Transverse colon (tissue), 4 donors: ENCODE measurements at regions not wholly inside any gene's neighbourhood (a gene's known extent, or its start where the extent isn't known, plus 50 kb on each side); places are given as distances from the start of the nearest gene placed in this dataset.

Experiments used
- DNase-seq: peaks from one replicate; pipeline ENCODE4 v3.0.0-alpha.2; 2019
- H3K27ac ChIP-seq, 4 donors: fragments of 200-600 bp; sonication (generic); 2 replicates each; pipeline ENCODE4 v1.5.1; 2016 to 2018; ENCODE audit warnings: inconsistent platforms in 4 of 4
- H3K27me3 ChIP-seq: fragments of 200-600 bp; sonication (generic); 2 replicates; pipeline ENCODE4 v1.5.1; 2017; ENCODE audit warnings: inconsistent platforms
- H3K36me3 ChIP-seq, 4 donors: fragments of 200-600 bp; sonication (generic); 2 replicates each; pipeline ENCODE4 v1.5.1; 2017 to 2019; ENCODE audit warnings: inconsistent platforms in 4 of 4
- H3K4me1 ChIP-seq, 4 donors: fragments of 200-600 bp; sonication (generic); 2 replicates each; pipeline ENCODE4 v1.5.1; 2017 to 2020; ENCODE audit warnings: inconsistent platforms in 4 of 4
- H3K4me3 ChIP-seq, 4 donors: fragments of 200-600 bp; sonication (generic); 1 replicate in 1 of 4; 2 replicates in 3 of 4; pipeline versions ENCODE4 v1.5.1 to v1.6.1; 2017 to 2019; ENCODE audit warnings: inconsistent platforms in 4 of 4
- H3K9me3 ChIP-seq, 2 donors: fragments of 200-600 bp; sonication (generic); 2 replicates each; pipeline ENCODE4 v1.5.1; 2017 to 2019; ENCODE audit warnings: inconsistent platforms in 2 of 2
- EP300 ChIP-seq: sonication (generic); formaldehyde crosslinking; IDR thresholded peaks from one replicate; pipeline ENCODE4 v1.6.1; 2017; ENCODE audit warnings: antibody characterized with exemption, low read depth
- POLR2A ChIP-seq: fragments of 450-650 bp; IDR thresholded peaks from one replicate; pipeline ENCODE4 v1.6.1; 2016; ENCODE audit warnings: antibody characterized with exemption, mild to moderate bottlenecking, moderate library complexity
- POLR2AphosphoS5 ChIP-seq, 3 donors: sonication (generic); formaldehyde crosslinking; IDR thresholded peaks; one replicate each; pipeline ENCODE4 v1.6.1; 2016; ENCODE audit warnings: antibody characterized with exemption in 3 of 3
- WGBS, 2 donors: methylation state at CpG; one replicate each; pipeline ENCODE4 v1.1.5; 2018; ENCODE audit warnings: low coverage in 1 of 2; 5-methylcytosine and 5-hydroxymethylcytosine counted together
- in situ Hi-C, 4 donors: fragments of 200-750 bp; cut with MboI; loops; one replicate each; pipeline versions ENCODE4 v1.15.0 to v1.15.1; 2017; ENCODE audit warnings: low sequenced_read_pairs in 3 of 4, low pct_ligation_motif_present in 1 of 4, low pct_unique_long_range_greater_than_20kb in 1 of 4
- intact Hi-C: fragments of 100-400 bp; cut with DNase I; formaldehyde crosslinking; loops from one replicate; pipeline ENCODE4 v1.15.1; 2023; ENCODE audit warnings: low total_unique reads
- TF ChIP-seq, protein P1 (sequence below), 5 experiments: fragments of 200-600 bp in 3 of 5; fragments of 450-650 bp in 2 of 5; sonication (generic) in 3 of 5; IDR thresholded peaks; 1 replicate in 2 of 5; 2 replicates in 3 of 5; pipeline ENCODE4 v1.5.1; 2016 to 2017; ENCODE audit warnings: antibody characterized with exemption in 5 of 5, inconsistent platforms in 3 of 5, mild to moderate bottlenecking in 2 of 5, moderate library complexity in 1 of 5

DNA sequence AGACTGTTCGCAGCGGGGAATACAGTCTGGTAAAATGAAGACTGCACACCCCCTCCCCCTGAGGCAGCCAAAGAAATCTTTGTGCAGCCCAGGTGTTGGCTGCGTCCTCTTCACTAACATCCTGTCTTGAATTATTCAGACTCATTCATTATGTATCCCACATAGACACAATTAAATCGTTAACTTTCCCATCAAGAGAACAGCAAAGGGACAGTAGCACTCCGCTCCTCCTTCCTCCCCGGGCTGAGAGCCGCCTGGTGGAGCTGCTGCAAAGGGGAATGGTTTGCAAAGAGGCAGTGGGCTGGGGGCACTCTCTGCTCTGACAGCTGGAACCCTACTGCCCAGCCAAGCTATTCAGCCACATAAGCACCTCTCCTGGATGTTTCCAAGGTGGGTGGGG is 290.0 kb upstream of the SOX9 start:
- no peak overlapping the region for H3K27ac ChIP-seq
- H3K9me3 ChIP-seq: no peaks in the 10 kb centered on the region
- intact Hi-C loops: no loop called here
- no peak overlapping the region for H3K4me3 ChIP-seq
- WGBS, 2 donors: 45 to 61% methylated on average over 5 to 7 of the region's 7 CpGs
- H3K27me3 ChIP-seq: no peaks in the 10 kb centered on the region
- TF ChIP-seq POLR2A: no peak
- TF ChIP-seq POLR2AphosphoS5 (IDR thresholded peaks at IDR 0.05): no peak
- TF ChIP-seq, protein P1, sequence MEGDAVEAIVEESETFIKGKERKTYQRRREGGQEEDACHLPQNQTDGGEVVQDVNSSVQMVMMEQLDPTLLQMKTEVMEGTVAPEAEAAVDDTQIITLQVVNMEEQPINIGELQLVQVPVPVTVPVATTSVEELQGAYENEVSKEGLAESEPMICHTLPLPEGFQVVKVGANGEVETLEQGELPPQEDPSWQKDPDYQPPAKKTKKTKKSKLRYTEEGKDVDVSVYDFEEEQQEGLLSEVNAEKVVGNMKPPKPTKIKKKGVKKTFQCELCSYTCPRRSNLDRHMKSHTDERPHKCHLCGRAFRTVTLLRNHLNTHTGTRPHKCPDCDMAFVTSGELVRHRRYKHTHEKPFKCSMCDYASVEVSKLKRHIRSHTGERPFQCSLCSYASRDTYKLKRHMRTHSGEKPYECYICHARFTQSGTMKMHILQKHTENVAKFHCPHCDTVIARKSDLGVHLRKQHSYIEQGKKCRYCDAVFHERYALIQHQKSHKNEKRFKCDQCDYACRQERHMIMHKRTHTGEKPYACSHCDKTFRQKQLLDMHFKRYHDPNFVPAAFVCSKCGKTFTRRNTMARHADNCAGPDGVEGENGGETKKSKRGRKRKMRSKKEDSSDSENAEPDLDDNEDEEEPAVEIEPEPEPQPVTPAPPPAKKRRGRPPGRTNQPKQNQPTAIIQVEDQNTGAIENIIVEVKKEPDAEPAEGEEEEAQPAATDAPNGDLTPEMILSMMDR (IDR thresholded peaks at IDR 0.05): no peak
- no peak for TF ChIP-seq EP300
- no peaks in the 10 kb centered on the region for H3K36me3 ChIP-seq
- H3K4me1 ChIP-seq: no peaks in the 10 kb centered on the region
- no peak for DNase-seq
- in situ Hi-C loops: no loop called here

DNA sequence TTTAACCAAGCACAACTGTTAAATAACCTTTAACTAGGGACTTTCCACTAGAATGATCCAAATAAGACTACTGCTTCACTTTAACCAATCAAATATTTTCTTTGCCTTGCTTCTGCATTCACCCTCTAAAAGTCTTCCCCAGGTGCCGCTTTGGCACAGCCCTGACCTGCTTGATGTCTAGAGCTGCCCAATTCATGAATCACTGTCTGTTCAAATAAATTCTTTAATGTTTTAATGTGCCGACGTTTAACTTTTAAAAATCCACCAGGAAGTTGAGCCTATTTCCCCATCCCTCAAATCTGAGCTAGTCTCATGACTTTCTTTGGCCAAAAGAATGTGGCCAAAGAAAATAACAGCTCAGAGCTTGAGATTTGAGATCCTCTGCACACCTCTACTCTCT is 277.8 kb upstream of the SOX9 start:
- DNase-seq: no peak
- Histone ChIP-seq H3K9me3 (peaks cover 0 to 3% of the 10 kb centered on the region in 2 donors), H3K36me3 (no peaks in the 10 kb centered on the region)

GRCh38 chr17:71845337-71845736 is 275.5 kb upstream of the SOX9 start:
- Histone ChIP-seq H3K36me3 (no peaks in the 10 kb centered on the region), H3K4me1 (no peaks in the 10 kb centered on the region), H3K9me3 (peaks cover 0 to 3% of the 10 kb centered on the region in 2 donors), H3K27me3 (no peaks in the 10 kb centered on the region), H3K4me3 (no peak overlapping the region), H3K27ac (no peak overlapping the region)
- DNase-seq: no peak
- TF ChIP-seq POLR2A (no peak), POLR2AphosphoS5 (IDR thresholded peaks at IDR 0.05) (no peak), EP300 (no peak)
- TF ChIP-seq, protein P1 (IDR thresholded peaks at IDR 0.05): no peak
- 88 to 94% methylated on average over 2 of the region's 2 CpGs for WGBS, 2 donors
- in situ Hi-C loops: no loop called here
- intact Hi-C loops: loop anchor here (1.0 kb wide), 1 partner anchor 11 kb away; no protein-coding TSS in a partner anchor

More for the DNA sequence above, 277.8 kb upstream of the SOX9 start:
- intact Hi-C loops (no loop called here), in situ Hi-C loops (no loop called here)
- no peak for TF ChIP-seq POLR2AphosphoS5 (IDR thresholded peaks at IDR 0.05)
- TF ChIP-seq, protein P1 (IDR thresholded peaks at IDR 0.05): no peak
- TF ChIP-seq POLR2A: no peak
- no peak for TF ChIP-seq EP300
- Histone ChIP-seq H3K4me3 (no peak overlapping the region), H3K27ac (no peak overlapping the region), H3K27me3 (no peaks in the 10 kb centered on the region), H3K4me1 (no peaks in the 10 kb centered on the region)
- 76 to 97% methylated on average over 3 of the region's 3 CpGs for WGBS, 2 donors

DNA sequence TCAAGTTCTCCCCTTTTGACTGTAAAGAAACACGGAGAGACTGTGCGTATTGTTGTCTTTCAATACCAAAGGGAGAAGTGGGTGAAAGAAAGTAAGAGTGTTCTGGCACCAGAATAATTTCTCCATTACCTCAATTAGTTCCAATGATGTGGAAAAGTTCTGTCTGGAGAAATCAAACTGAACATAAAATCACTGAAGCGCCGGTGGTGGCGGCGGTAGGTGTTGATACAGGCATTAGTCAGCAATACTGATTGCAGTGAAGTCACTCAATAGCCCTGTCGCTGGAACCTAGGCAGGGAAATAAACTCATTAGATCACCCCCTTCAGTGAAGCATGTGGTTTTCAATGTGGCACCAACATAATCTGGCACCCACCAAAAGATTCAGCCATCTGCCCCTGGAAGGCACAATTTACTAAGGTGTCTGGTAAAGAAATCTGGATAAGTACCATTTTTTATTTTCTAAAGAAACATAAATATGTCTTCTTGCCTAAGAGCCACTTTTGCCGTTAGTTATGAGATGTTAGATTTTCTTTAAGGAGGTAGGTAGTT is 274.2 kb upstream of the SOX9 start:
- WGBS, 2 donors: 90 to 91% methylated on average over 7 to 8 of the region's 8 CpGs
- H3K9me3 ChIP-seq: peaks cover 0 to 3% of the 10 kb centered on the region in 2 donors
- H3K27ac ChIP-seq: no peak overlapping the region
- intact Hi-C loops (no loop called here), in situ Hi-C loops (no loop called here)
- no peaks in the 10 kb centered on the region for H3K36me3 ChIP-seq
- DNase-seq: no peak
- no peaks in the 10 kb centered on the region for H3K4me1 ChIP-seq
- H3K4me3 ChIP-seq: no peak overlapping the region
- TF ChIP-seq POLR2AphosphoS5 (IDR thresholded peaks at IDR 0.05) (no peak), POLR2A (no peak), EP300 (no peak)
- TF ChIP-seq, protein P1 (IDR thresholded peaks at IDR 0.05): no peak
- no peaks in the 10 kb centered on the region for H3K27me3 ChIP-seq
